ENCODE measurements at regions not wholly inside any gene's neighbourhood (a gene's known extent, or its start where the extent isn't known, plus 50 kb on each side); places are given as distances from the start of the nearest gene placed in this dataset.

DNA sequence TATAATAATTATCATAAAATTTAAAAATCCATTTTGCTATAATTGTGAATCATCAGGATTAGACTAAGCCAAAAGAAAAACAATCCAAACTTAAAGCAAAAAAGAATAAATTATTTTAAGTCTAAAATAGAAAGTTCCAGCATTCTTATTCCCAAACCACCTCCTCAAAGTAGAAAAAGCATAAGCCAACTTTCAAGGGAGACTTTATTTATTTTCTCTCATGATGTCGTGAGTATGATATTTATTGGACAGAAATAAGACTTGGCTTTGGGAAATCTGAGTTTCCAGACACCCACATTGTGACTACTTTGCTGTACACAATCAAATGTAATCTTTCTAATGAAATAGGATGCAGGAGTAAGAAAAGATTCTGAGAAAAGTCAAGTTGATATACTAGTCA lies 372.1 kb downstream of the MTRR start:
- 0 to 78% methylated on average over 1 of the region's 1 CpG for WGBS, 2 donors
- Histone ChIP-seq H3K9me3 (no peaks in the 10 kb centered on the region), H3K36me3 (no peaks in the 10 kb centered on the region), H3K4me1 (no peaks in the 10 kb centered on the region), H3K27ac (no peak overlapping the region), H3K4me3 (no peak overlapping the region), H3K27me3 (no peaks in the 10 kb centered on the region)
- intact Hi-C loops (cut with DNase I), result no loop called here
- TF ChIP-seq POLR2AphosphoS5 (IDR thresholded peaks at IDR 0.05), result no peak
- no peak for TF ChIP-seq POLR2A (IDR thresholded peaks at IDR 0.05)
- TF ChIP-seq EP300 (IDR thresholded peaks at IDR 0.05), result no peak
- TF ChIP-seq, protein P1, sequence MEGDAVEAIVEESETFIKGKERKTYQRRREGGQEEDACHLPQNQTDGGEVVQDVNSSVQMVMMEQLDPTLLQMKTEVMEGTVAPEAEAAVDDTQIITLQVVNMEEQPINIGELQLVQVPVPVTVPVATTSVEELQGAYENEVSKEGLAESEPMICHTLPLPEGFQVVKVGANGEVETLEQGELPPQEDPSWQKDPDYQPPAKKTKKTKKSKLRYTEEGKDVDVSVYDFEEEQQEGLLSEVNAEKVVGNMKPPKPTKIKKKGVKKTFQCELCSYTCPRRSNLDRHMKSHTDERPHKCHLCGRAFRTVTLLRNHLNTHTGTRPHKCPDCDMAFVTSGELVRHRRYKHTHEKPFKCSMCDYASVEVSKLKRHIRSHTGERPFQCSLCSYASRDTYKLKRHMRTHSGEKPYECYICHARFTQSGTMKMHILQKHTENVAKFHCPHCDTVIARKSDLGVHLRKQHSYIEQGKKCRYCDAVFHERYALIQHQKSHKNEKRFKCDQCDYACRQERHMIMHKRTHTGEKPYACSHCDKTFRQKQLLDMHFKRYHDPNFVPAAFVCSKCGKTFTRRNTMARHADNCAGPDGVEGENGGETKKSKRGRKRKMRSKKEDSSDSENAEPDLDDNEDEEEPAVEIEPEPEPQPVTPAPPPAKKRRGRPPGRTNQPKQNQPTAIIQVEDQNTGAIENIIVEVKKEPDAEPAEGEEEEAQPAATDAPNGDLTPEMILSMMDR (IDR thresholded peaks at IDR 0.05), result no peak
- no peak for DNase-seq

DNA sequence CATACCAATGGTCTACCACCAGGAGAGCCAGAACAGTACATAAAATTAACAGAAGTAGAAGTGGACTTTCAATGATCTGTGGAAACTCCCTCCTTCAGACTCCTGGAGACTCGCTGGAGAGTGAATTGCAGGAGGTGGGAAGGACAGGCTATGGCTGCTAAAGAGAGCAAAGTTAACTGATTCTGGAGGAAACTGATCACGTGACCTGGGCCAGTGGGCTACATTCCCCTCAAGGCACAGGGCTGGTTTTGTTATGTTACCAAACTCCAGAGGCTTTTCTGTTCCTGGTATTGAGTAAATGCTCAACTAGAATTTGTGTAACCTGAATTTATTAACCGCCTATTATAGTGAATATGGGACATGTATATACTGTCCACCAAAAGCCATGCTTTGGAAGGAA lies 372.6 kb downstream of the MTRR start:
- TF ChIP-seq POLR2A (IDR thresholded peaks at IDR 0.05), result no peak
- TF ChIP-seq EP300 (IDR thresholded peaks at IDR 0.05), result no peak
- TF ChIP-seq, protein P1 (IDR thresholded peaks at IDR 0.05), result no peak
- no peak for TF ChIP-seq POLR2AphosphoS5 (IDR thresholded peaks at IDR 0.05)
- 82 to 92% methylated on average over 3 of the region's 3 CpGs for WGBS, 2 donors

DNA sequence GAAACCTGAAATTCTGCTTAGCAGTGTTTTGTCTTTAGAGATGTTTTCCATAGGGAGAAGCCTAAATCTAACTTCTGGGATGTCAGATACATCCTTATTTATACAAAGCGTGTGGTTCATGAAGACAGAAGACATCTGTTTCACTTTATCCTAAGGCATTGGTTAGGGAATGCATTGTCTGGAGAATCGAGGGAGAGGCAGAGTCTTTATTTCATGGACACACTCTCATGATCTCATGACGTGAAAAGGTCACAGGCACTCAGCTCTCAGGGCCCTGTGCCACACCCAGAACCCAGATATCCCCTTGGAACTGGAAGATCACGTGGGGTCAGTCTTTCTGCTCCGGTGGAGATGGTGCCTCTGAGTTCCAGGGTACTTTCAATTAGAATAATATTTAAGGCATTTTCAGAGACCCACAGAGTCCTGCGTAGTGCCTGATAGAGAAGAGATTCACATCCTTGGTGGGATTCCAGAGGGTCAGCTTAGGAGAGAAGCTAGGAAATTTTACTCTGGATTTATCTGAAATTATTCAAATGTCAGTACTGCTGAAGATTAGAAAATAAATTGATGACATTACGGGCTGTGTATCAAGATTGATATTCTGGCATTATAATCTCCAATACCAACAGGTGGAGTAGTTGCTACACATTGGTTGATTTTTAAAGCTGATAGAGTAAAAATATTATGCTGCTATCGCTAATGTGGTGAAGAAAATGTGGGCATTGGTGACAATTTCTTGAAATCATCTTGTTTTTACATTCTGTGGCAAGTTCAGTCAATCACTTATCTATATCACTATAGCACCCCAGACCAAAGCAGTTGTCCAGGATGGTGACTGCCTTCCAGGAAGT lies 378.3 kb downstream of the MTRR start:
- Histone ChIP-seq H3K27me3 (no peaks in the 10 kb centered on the region), H3K4me1 (no peaks in the 10 kb centered on the region), H3K9me3 (no peaks in the 10 kb centered on the region), H3K36me3 (no peaks in the 10 kb centered on the region), H3K4me3 (no peak overlapping the region), H3K27ac (no peak overlapping the region)
- 60 to 63% methylated on average over 8 of the region's 8 CpGs for WGBS, 2 donors
- DNase-seq, result no peak
- TF ChIP-seq POLR2A (IDR thresholded peaks at IDR 0.05), result no peak
- intact Hi-C loops (cut with DNase I), result no loop called here

More for the DNA sequence above, 372.6 kb downstream of the MTRR start:
- Histone ChIP-seq H3K27ac (no peak overlapping the region), H3K4me3 (no peak overlapping the region), H3K36me3 (no peaks in the 10 kb centered on the region), H3K4me1 (no peaks in the 10 kb centered on the region), H3K27me3 (no peaks in the 10 kb centered on the region), H3K9me3 (no peaks in the 10 kb centered on the region)
- intact Hi-C loops (cut with DNase I), result no loop called here
- DNase-seq, result no peak

DNA sequence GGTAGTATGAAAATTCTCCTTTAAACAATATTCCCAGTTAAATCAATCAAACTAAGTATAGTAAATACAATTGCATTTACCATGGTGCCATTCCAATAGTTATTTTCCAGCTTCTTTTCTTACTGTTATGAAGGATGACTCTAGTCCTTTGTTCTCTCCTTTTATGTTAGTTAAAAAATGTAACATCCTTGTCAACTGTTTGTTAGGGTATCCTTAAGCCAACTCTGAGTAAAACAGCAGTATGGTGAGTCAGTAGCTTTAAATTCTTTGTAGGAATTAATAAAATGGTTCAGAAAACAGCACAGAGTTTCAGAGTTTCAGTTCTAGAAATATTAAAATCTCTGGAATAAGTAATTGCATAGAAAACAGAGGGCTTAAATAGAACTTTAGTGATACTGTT lies 384.4 kb downstream of the MTRR start:
- DNase-seq, result no peak
- Histone ChIP-seq H3K36me3 (no peaks in the 10 kb centered on the region), H3K9me3 (no peaks in the 10 kb centered on the region), H3K27ac (no peak overlapping the region), H3K4me1 (no peaks in the 10 kb centered on the region), H3K4me3 (no peak overlapping the region), H3K27me3 (no peaks in the 10 kb centered on the region)
- intact Hi-C loops (cut with DNase I), result no loop called here
- TF ChIP-seq EP300 (IDR thresholded peaks at IDR 0.05) (no peak), POLR2AphosphoS5 (IDR thresholded peaks at IDR 0.05) (no peak), POLR2A (IDR thresholded peaks at IDR 0.05) (no peak)
- TF ChIP-seq, protein P1 (IDR thresholded peaks at IDR 0.05), result no peak

DNA sequence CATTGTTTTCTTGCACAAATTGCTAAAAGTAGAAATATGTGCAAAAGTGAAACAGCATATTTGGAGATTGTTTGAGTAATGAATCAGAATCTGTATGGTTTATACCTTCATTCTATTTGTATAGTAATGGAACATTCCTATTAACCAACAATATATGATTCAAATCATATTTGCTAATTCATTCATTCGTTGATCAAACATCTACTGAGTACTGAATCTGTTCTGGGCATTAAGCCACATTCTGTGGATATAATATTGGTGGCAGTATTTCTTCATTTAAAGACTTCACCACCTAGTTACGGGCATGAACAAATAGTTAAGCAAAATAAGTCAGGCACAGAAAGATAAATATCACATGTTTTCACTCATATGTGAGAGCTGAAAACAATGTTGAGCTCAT lies 385.7 kb downstream of the MTRR start:
- Histone ChIP-seq H3K9me3 (no peaks in the 10 kb centered on the region), H3K4me3 (no peak overlapping the region), H3K27ac (no peak overlapping the region), H3K4me1 (no peaks in the 10 kb centered on the region), H3K36me3 (no peaks in the 10 kb centered on the region), H3K27me3 (no peaks in the 10 kb centered on the region)
- 44 to 53% methylated on average over 2 of the region's 2 CpGs for WGBS, 2 donors
- TF ChIP-seq POLR2AphosphoS5 (IDR thresholded peaks at IDR 0.05), result no peak
- TF ChIP-seq POLR2A (IDR thresholded peaks at IDR 0.05), result no peak
- TF ChIP-seq EP300 (IDR thresholded peaks at IDR 0.05), result no peak
- TF ChIP-seq, protein P1 (IDR thresholded peaks at IDR 0.05), result no peak
- no peak for DNase-seq
- intact Hi-C loops (cut with DNase I), result no loop called here
